ENCODE measurements at regions not wholly inside any gene's neighbourhood (a gene's known extent, or its start where the extent isn't known, plus 50 kb on each side); places are given as distances from the start of the nearest gene placed in this dataset.
A peak's percentile ranks its signal among the peaks of the same experiment; 100 is the strongest.

- POLR2A ChIA-PET = no interaction called here
- TF ChIP-seq BHLHE40 (IDR thresholded peaks at IDR 0.05; ENCODE audit: low read depth, low read length) (no peak), PBX3 (IDR thresholded peaks at IDR 0.05) (no peak), SREBF2 (IDR thresholded peaks at IDR 0.05) (no peak), E2F6 (IDR thresholded peaks at IDR 0.05; ENCODE audit: borderline replicate concordance, low read depth) (no peak)
- no peak overlapping the region for H3K4me2 ChIP-seq
- CTCF ChIA-PET = no interaction called here
- no peak overlapping the region for H3K4me3 ChIP-seq
- H3K27ac ChIP-seq = no peak overlapping the region
- ATAC-seq (no peak), FAIRE-seq (no peak), DNase-seq (ENCODE audit: low read depth in 1 of 2, low spot score in 1 of 2) (no peak)
- peaks cover 38% of the 10 kb centered on the region for H3K9me3 ChIP-seq
- H3K4me1 ChIP-seq = peaks cover 5% of the 10 kb centered on the region; the same call in 2 of the 3 replicates
- 29% methylated on average over 3 of the region's 3 CpGs for WGBS (ENCODE audit: missing lambda C conversion rate)
Observed at GRCh38 chr12:31850268-31850667, 108.9 kb upstream of the RESF1 start.

- no peak for FAIRE-seq
Observed at GRCh38 chr12:31849090-31849687, 110.0 kb upstream of the RESF1 start.

GRCh38 chr12:31846405-31846804, 112.8 kb upstream of the RESF1 start:
- ATAC-seq (no peak), FAIRE-seq (no peak), DNase-seq (ENCODE audit: low read depth in 1 of 2, low spot score in 1 of 2) (no peak)
- no peak overlapping the region for H3K4me2 ChIP-seq
- ChIA-PET CTCF (no interaction called here), POLR2A (no interaction called here)
- no peak overlapping the region for H3K4me3 ChIP-seq
- peaks cover 33% of the 10 kb centered on the region for H3K9me3 ChIP-seq
- TF ChIP-seq CHD2 (IDR thresholded peaks at IDR 0.05; ENCODE audit: low read length, partially characterized antibody) = no peak
- no peak for TF ChIP-seq HOXA7 (CRISPR knock-in tag; IDR thresholded peaks at IDR 0.05)
- no peak overlapping the region for H3K27ac ChIP-seq
- H3K4me1 ChIP-seq = peaks cover 8% of the 10 kb centered on the region; the same call in 1 of the 3 replicates

More at GRCh38 chr12:31849090-31849687, 110.0 kb upstream of the RESF1 start:
- Histone ChIP-seq H3K27ac (no peak overlapping the region), H3K4me1 (peaks cover 8% of the 10 kb centered on the region; the same call in 2 of the 3 replicates), H3K9me3 (peaks cover 38% of the 10 kb centered on the region), H3K4me3 (no peak overlapping the region), H3K4me2 (no peak overlapping the region)
- WGBS (ENCODE audit: missing lambda C conversion rate) = 37% methylated on average over 3 of the region's 3 CpGs
- DNase-seq (ENCODE audit: low read depth in 1 of 2, low spot score in 1 of 2) (peak in 1 of 2 experiments; percentile 67), ATAC-seq (no peak)
- ChIA-PET POLR2A (no interaction called here), CTCF (interaction anchor here (0.8 kb wide), 1 partner anchor 71 kb away, joined by 3 read pairs; no protein-coding TSS in a partner anchor)
- TF ChIP-seq SMC3 (IDR thresholded peaks at IDR 0.05) (no peak), PBX3 (IDR thresholded peaks at IDR 0.05) (no peak), CBX2 (IDR thresholded peaks at IDR 0.05; ENCODE audit: borderline replicate concordance, low read depth) (no peak), BHLHE40 (IDR thresholded peaks at IDR 0.05; ENCODE audit: low read depth, low read length) (no peak), GATA3 (IDR thresholded peaks at IDR 0.05; ENCODE audit: borderline replicate concordance) (no peak), SREBF2 (IDR thresholded peaks at IDR 0.05) (no peak), ZFP36 (IDR thresholded peaks at IDR 0.05; ENCODE audit: borderline replicate concordance, partially characterized antibody) (peak; percentile 98), FOSL2 (IDR thresholded peaks at IDR 0.05) (no peak), FOSL2 (CRISPR knock-in tag; IDR thresholded peaks at IDR 0.05) (no peak), HMGXB4 (CRISPR knock-in tag; IDR thresholded peaks at IDR 0.05; ENCODE audit: borderline replicate concordance) (no peak)
